ENCODE measurements at regions not wholly inside any gene's neighbourhood (a gene's known extent, or its start where the extent isn't known, plus 50 kb on each side); places are given as distances from the start of the nearest gene placed in this dataset.
A peak's percentile ranks its signal among the peaks of the same experiment; 100 is the strongest.
"Not testable (repeated sequence)": the region's sequence is repeated elsewhere in the genome, so short reads cannot be mapped to it uniquely, and the experiment has no call there.

DNA sequence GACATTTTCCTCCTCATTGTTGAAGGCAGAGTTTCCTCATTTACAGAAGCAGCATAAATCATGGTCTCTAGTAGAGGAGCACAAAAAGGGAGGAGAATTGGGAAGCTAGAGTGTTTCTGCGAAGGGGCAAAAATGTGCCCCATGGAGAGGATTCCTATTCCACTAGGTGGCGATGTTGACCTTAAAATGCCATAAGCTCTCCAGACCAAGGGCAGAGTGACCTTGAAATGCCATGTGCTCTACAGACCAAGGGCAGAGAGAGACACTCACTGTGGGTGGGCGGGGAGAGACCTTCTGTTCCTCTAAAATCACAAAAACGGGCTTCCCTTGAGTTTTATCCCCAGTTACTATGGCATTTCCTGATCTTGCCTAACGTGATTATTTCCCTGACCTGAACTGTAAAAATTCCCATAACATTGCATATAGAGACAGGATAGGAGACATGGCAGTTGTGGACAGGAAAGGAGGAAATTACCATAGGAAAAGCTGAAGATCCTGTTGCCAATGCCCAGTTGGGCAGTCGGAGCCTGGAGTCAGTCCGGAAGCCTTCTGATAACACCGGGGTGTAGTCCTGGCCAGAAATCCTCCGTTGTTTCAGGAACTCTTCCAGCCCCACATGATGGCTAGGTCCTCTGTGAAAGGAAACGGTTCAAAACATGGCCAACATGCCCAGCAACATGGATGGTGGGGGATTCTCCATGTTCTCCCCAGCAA is 567.7 kb downstream of the MAGEB5 start:
- peak; percentile 21 for DNase-seq (ENCODE audit: low read depth)
- TF ChIP-seq, protein P1, sequence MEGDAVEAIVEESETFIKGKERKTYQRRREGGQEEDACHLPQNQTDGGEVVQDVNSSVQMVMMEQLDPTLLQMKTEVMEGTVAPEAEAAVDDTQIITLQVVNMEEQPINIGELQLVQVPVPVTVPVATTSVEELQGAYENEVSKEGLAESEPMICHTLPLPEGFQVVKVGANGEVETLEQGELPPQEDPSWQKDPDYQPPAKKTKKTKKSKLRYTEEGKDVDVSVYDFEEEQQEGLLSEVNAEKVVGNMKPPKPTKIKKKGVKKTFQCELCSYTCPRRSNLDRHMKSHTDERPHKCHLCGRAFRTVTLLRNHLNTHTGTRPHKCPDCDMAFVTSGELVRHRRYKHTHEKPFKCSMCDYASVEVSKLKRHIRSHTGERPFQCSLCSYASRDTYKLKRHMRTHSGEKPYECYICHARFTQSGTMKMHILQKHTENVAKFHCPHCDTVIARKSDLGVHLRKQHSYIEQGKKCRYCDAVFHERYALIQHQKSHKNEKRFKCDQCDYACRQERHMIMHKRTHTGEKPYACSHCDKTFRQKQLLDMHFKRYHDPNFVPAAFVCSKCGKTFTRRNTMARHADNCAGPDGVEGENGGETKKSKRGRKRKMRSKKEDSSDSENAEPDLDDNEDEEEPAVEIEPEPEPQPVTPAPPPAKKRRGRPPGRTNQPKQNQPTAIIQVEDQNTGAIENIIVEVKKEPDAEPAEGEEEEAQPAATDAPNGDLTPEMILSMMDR (IDR thresholded peaks at IDR 0.05; ENCODE audit: insufficient read depth, low read depth, low read length): peak; percentile 41
- no peak overlapping the region for H3K4me3 ChIP-seq (ENCODE audit: low read depth, low read length)

DNA sequence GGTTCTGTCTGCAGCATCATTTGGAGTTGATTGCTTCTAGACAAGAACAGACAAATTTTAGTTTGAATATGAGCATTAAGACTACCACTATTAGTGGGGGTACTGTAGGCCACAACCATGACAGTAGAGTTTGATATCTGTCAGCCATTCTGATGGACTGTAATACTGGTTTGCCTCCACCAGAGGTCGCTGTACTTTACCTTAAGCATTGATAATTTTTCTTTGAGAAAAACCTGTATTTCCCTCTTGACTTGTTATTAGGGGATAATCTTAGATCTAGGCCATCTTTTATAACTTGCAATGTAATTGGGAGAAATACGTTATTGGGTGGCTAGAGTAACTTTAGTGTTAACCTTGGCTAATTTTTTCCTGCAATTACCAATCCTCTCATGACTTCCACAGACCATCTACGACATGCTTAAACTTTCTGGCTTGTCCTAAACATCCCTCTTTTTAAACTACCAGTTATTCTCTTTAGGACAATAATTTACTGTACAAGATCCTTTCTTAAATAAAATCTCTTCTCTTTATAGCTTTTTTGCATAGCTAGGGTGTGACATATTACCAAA is 562.4 kb downstream of the MAGEB5 start:
- H3K4me3 ChIP-seq (ENCODE audit: low read depth, low read length): no peak overlapping the region
- no peak for DNase-seq (ENCODE audit: low read depth)

DNA sequence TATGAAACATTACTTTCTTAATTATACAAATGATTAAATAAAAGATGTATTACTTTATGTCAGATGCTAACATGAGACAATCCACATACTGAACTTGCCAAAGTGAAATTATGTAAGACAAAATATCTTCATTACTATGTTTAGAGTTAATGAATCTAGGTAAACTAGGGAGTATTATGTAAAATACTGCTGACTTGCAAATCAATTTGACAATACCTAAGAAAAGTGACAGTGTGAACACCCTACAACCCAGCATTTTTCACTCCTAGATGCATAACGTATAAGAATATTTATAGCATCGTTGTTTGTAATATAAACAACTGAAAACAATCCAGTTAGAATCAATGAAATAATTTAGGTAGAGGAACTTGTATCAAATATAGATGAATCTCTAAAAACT is 546.3 kb downstream of the MAGEB5 start:
- no peak for DNase-seq (ENCODE audit: low read depth)
- no peak overlapping the region for H3K4me3 ChIP-seq (ENCODE audit: low read depth, low read length)
- TF ChIP-seq, protein P1 (IDR thresholded peaks at IDR 0.05; ENCODE audit: insufficient read depth, low read depth, low read length): no peak

More for the DNA sequence above, 562.4 kb downstream of the MAGEB5 start:
- TF ChIP-seq, protein P1 (IDR thresholded peaks at IDR 0.05; ENCODE audit: insufficient read depth, low read depth, low read length): no peak

DNA sequence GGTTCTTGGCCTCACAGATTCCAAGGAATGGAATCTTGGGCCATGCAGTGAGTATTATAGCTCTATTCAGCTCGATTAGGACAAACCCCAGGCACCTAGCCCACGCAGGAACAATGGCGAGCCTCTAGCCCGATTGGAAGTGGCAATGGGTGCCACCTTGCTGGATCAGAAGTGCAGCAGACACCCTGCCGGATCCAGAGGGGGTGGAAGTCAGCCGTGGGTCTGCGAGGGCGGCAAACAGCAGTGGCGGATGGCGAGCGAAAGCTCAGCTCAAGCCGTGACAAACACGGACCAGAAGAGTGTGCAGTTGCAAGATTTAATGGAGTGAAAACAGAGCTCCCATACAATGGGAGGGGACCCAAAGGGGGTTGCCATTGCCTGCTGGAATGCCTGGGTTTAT is 539.8 kb downstream of the MAGEB5 start:
- DNase-seq (ENCODE audit: low read depth); H3K4me3 ChIP-seq (ENCODE audit: low read depth, low read length): not testable (repeated sequence)

DNA sequence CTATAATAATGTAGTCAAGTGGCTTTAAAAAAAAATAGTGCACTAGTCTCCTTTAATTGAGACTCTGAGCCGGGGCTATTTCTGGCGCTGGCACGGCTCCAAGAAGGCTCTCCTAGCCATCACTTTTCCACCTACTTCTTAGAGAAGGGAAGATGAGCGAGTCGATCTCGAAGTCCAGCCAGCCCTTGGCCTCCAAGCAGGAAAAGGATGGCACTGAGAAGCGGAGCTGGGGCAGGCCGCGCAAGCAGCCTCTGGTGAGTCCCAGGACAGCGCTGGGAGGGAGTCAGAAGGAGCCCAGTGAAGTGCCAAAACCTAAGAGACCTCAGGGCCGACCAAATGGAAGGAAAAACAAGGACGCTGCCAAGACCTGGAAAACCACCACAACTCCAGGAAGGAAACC is 531.9 kb downstream of the MAGEB5 start:
- TF ChIP-seq, protein P1 (IDR thresholded peaks at IDR 0.05; ENCODE audit: insufficient read depth, low read depth, low read length): no peak
- DNase-seq (ENCODE audit: low read depth): no peak
- H3K4me3 ChIP-seq (ENCODE audit: low read depth, low read length): no peak overlapping the region

DNA sequence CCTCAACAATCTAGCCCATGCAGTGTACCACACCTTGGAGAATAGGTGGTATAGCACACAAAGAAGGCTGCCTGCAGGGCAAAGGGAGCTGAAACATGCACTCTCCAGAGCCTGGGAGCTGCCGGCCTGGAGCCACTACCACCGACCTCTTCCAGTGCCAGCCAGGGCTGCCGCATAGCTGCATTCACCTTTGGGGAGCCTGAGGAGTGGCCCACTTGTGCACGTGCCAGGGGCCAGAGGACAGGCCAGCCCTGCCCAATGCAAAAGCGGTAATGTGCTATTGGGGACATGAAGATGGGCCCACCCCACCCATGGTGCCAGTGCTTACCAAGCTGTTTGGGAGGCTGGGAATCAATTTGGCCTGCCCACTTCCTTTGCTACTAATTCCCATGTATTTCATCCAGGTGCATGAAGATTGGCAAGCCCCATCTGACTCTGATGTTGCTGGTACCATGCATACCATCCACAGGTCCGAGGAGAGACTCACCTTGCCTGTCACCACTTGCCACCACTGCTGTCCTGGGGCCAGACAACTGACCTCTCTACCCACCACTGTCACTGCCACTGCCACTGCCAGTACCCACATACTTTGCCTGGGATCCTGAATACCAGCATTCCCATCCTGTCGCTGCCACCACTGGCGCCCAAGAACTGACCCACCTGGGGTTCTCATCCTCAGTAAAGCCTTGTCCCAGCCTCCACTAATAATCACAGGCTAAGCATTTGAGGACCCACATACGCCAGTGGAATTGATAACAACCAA is 506.9 kb downstream of the MAGEB5 start:
- DNase-seq (ENCODE audit: low read depth): no peak
- TF ChIP-seq, protein P1 (IDR thresholded peaks at IDR 0.05; ENCODE audit: insufficient read depth, low read depth, low read length): no peak

DNA sequence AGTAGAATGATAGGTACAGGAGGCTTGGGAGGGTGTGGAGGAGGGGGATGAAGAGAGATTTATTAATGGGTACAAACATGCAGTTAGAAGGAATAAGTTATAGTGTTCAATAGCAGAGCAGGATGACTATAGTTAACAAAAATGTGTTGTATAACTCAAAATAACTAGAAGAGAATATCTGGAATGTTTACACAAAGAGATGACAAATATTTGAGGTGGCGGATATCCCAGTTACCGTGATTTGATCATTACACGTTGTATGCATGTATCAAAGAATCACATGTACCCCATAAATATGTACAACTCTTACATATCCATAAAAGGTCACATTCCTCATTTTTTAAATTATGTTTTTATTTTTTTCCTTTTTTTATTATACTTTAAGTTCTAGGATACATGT is 456.6 kb downstream of the MAGEB5 start:
- TF ChIP-seq, protein P1 (IDR thresholded peaks at IDR 0.05; ENCODE audit: insufficient read depth, low read depth, low read length): no peak
- DNase-seq (ENCODE audit: low read depth): no peak
- no peak overlapping the region for H3K4me3 ChIP-seq (ENCODE audit: low read depth, low read length)

More for the DNA sequence above, 506.9 kb downstream of the MAGEB5 start:
- H3K4me3 ChIP-seq (ENCODE audit: low read depth, low read length): no peak overlapping the region
